Hypothalamus (tissue), 51 donors: ENCODE measurements at regions not wholly inside any gene's neighbourhood (a gene's known extent, or its start where the extent isn't known, plus 50 kb on each side); places are given as distances from the start of the nearest gene placed in this dataset.

Experiments
- DNase-seq, 51 donors: peaks; one replicate each; lab custom pipeline; 2025; lab: John Stamatoyannopoulos, UW

DNA sequence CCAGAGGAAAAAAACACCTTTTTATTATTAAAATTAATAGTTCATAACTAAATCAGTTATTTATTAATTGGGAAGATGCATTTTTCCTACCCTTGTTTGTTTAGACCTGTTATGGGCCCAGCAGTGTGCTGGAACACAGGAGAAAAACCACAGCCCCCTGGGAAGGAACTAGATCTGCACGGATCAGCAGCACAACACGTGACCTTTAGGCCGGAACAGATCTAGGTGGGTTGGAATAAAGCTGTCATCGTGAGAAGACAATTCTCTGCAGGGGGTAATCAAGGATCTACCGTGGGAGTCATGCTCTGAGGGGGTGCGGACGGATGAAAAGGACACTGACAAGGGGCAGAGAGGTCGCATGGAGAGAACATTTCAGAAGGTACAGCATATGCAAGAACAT lies 95.8 kb upstream of the SPATA31C2 start:
- no peak for DNase-seq

DNA sequence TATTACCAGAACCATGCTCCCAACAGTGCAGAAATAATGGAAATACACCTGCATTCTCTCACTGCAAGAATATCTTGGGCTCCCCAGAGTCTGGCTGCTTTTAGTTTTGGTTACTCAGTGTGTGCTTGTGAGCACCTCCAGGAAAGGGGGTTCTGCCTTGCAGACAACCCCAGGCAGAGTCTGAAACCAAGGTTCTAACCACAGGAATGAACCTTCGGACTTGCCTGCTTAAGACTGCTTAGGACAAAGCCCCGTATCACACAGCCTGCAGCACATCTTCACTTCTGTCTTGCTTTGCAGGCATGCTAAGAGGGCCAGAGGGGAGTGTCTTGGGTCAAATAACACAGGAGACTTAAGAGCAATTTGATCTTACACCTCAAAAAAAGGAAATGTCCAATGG lies 94.8 kb upstream of the SPATA31C2 start:
- no peak for DNase-seq

DNA sequence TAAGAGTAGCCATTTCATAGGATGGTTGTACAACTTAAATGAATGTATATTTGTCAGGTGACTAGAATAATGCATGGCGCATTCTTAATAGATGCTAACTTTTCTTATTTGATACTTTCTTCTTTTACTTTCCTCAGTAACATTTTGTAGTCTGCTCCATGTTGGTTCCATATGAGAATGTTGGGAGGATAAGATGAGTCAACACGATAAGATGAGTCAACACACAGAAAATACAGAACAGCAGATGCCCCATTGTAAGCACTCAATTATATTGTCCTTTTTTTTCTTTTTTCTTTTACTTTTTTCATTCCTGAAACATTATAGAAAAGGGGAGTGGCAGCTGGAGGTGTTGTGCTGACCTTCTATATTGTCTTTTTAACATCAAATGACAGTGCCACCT lies 92.3 kb upstream of the SPATA31C2 start:
- no peak for DNase-seq

DNA sequence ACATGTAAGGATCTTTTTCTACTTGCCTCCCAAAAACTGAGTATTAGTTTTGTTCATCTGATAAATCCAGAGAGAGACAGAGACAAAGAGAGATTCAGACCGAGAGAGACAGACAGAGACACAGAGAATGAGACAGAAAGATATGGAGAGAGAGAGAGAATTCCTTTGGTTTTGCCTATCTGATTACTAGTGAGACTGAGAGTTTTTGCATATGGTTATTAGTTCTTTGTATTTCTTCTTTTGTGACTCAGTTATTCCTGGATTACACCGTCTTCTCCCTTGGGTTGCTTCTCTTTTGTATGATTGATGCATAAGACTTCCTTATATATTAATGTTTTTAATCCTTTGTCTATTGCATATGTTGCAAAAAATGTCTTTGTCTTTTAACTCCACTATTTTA lies 91.2 kb upstream of the SPATA31C2 start:
- no peak for DNase-seq

DNA sequence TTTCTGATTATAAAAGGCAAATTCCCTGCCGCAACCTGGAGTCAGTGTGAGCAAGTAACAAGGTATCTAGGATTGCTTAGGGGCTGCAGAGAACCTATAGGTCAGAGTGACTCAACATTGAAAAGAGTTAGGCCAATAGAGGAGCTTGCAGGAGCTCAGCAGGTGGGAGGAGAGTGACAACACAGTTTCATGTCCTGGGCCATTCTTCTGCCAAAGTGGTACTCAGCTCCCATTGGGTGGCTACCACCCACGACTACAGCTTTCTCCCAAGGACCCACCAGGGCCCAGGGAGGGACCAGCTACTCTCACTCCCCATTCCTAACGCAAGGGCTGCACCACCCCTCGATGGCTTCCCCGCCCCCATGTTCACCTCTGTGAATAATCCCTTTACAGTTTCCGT lies 86.7 kb upstream of the SPATA31C2 start:
- DNase-seq: no peak

DNA sequence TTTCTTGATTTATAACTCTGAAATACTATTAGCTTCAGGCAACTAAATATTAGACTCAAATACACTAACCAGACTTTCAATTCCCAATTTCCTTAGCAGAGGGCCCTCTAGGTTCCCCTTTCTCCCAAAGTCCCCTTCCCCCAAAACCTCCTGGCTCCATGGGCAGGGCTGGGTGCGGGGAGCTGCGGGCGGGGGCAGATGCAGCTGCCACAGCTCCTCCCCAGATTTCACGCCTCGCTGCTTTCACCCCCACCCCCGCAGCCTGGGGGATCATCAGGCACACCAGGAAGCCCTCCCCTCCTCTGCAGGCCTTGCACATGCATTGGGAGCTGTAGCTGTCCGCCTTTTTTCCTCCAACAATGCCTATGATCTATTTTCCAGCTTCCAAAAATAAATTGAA lies 82.8 kb upstream of the SPATA31C2 start:
- no peak for DNase-seq

DNA sequence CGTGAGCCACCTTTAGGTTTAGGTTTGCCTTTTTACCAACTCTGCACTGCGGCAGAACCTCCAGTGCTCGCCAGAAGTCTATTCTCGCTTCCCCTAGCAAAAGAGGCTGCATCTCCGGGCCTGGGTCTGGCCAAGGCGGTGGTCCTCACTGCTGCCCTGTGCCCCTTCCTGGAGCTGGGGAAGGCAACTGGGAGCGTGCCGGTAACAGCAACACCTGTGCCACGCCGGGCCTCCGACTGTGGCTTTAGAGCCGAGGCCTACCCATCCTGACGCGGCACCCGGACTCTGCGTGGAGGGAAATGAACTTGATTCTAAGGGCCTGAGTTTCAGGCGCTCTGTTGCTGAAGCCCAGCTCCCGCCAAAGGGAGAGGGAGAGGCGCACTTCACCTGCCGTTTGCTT lies 82.4 kb upstream of the SPATA31C2 start:
- no peak for DNase-seq

DNA sequence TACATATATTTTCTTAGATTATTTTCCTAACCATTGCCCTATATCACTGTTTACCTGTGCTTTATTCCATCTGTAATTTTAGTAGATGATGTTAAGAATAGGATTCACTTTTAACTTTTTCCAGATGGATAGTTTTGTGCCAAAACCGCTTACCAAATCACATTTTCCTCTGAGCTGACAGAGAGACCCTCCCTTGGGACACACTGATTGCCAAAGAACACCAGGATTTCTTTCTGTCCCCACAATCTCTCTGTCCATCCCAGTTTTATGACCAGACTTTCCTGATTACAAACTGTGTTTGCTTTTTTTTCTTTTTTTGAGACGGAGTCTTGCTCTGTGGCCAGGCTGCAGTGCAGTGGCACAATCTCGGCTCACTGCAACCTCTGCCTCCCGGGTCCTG lies 81.3 kb upstream of the SPATA31C2 start:
- DNase-seq: no peak

DNA sequence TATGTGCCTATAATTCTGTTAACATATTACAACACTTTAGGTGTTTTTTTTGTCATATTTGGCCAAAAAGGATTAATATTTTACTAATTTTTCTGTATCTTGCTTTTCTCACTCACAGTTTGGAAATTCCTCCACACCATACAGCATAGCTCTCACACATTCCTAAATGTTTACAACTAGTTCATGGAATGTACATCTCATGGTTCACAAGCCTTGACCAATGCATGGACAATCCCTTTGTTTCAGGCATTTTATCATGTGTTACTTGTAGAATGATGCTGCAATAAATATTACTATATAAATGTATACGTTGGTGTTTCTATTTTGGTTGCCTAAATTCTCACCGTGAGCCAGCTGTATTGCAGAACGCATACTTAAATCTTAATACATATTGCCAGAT lies 80.5 kb upstream of the SPATA31C2 start:
- no peak for DNase-seq

DNA sequence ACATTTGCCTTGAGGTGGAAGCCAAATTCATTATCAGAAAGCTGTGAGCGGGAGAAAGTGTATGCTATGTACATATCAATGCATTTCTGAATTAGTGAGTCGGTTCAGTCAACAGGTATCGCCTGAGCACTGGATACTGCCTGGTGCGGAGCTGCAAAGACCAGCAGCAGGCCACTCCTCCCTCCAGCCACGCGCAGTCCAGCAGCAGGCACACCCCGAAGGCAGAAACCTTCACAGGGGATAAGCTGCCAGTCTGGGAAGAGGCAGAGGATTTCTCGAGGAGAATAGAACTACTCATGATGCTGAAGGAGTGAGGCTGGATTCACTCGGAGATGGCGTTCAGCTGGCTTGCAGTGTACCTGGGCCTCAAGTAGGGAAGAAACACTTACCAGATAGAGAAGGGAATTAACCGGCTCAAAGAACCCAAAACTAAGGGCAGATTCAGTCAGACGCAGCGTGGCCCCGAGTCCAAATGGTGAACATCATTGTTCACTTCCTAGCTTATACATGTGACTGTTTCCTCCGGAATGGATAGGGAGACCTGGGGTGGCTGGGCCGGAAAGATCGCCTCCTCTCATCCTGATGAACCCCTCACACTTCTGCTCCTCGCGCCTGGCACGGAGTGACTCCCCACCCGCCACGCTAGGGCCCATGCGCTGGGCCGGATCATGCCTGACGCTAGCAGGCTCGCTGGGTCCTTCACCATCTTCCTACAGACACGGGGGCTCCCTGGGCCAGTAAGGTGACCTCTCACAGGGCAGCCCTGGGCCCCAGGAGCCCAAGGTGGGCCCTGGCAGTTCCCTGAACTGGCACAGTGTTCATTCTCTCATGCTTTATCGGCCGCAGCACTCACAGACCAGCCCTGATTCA lies 78.1 kb upstream of the SPATA31C2 start:
- DNase-seq: no peak

DNA sequence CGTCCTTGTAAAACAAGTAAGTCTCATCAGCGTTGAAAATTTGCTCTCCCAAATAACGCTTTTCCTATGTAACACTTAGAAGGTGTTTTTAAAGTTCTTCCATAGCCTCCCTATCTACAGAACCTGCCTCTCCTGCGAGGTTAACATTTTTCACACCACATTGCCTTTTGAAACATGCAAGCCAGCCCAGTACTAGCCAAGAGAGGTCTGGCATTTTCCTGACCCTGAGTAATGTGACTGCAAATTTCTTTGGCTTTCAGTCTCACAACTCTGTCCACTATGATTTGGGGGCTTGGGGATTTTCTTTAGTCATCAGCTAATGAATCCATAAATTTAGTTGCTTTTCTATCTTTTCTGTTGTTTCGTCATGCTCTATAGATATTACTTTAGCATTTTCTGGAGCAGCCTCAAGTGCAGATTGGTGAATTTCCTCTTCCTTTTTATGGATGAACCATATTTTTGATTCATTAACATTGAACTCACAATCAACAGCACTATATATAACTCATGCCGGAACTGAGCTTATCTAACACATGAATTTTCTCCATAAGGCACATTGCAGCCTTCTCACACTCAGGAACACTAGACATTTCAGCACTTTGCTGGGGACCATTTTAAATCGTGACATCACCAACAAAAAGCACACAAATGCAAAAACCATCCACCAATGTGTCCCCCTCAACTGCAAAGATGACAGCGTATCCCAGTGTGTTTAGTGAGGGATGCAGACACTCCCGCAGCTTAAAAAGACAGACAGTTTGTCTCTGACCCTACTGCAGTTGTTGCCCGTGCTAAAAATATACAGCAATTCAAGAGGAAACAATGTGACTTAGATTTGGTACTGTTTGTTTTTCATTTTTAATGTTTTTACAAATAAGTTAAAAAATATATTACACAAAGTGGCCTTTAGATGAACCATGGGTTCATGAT lies 77.2 kb upstream of the SPATA31C2 start:
- no peak for DNase-seq

DNA sequence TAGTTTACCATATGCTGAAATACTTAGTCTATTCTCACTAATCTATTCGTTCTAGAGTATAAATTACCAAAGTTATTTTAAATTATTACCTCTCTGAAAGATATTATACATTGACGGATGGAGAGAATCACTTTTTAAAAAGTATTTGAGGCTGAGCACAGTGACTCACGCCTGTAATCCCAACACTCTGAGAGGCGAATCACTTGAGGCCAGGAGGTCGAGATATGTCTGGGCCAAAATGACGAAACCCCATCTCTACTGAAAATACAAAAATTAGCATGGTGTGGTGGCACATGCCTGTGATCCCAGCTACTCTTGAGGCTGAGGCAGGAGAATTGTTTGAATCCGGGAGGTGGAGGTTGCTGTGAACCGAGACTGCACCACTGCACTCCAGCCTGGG lies 64.0 kb upstream of the SPATA31C2 start:
- no peak for DNase-seq

DNA sequence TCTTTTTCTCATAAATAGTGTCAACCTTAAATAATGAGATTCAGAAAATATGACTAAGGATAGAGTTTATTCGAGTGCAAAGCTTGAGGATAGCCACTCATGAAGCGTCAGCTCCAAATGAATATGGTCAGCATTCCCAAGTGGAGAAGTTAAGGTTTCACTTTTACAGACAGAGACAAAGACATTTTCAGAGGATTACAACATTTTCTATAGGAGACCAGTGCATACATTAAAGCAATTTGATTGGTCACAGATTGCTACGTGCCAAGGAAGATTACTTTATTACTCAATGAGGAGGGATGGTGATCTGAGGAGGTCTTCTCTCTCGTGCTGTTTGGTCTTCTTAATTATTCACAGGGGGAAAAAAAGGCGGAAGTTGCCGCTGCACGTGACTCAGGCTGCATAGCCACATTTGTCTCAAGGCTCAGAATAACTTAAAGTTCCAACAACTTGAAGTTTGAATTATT lies 60.1 kb upstream of the SPATA31C2 start:
- DNase-seq: no peak

DNA sequence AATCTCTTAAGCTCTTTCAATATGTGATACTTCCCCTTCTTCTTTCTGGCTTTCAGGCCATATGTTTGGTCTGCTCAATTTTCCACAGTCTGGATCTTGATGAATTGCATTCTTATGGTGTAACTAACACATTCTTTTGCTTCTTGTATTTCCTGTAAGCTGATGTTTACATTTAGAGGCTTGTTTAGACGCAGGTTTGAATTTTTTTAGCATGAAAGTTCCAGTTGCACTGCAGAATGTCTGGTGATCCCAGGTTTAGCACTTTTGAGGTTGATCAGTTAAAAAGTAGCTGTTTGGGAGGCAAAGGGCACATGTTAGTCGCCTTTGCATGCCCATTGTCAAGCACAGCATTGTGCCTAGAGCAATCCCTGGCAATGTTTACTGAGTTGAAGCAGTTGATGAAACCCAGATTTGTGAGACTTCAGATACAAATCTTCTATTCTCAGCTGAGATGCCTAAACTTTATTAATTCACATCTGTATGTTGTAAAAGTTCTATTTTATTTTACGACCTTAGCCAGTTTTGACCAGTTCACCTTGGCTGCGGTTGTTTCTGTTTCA lies 59.6 kb upstream of the SPATA31C2 start:
- DNase-seq: no peak

DNA sequence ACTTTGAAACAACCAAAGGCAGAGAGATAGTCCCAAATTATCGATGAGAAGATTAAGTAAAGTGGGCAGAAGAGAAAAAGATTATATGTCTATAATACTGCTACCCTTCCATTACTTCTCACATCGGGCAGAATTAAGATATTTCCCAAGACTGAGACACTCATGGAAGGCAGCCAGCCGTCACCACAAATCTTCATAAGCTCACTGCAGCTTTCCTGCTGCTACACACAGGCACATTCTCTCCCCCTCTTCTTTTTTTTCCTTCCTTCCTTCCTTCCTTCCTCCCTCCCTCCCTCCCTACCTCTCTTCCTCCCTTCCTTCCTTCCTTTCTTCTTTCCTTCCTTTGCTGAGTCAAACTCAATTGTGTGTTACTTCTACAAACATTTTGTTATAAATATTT lies 58.7 kb upstream of the SPATA31C2 start:
- no peak for DNase-seq

DNA sequence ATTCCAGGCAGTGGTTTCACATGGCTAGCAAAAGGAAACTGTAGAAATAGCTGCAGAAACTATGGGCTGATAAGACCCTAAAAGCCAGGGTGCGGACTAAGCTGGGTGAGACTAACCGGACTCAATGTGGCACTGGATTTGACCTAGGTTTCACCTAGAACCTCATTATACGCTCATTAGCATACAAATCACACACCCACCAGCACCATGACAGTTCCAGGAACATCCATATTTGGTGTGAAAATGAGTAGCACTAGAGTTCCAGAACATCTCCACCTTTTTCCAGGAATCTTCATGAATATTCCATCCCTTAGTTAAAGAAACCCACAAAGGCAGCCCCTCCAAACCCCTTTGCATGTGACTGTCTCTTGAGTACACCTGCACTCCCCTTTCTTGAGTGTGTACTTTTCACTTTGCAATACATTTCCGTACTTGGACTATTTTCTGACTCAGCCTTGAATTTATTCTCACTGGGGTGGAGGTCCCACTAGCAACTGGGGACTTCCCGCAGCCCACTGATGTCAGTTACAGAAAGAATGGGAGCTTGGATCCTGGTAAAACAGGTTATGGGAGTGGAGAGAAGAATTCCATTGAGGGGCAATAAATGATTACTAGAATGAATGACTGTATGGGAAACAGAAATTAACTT lies 58.0 kb upstream of the SPATA31C2 start:
- no peak for DNase-seq

DNA sequence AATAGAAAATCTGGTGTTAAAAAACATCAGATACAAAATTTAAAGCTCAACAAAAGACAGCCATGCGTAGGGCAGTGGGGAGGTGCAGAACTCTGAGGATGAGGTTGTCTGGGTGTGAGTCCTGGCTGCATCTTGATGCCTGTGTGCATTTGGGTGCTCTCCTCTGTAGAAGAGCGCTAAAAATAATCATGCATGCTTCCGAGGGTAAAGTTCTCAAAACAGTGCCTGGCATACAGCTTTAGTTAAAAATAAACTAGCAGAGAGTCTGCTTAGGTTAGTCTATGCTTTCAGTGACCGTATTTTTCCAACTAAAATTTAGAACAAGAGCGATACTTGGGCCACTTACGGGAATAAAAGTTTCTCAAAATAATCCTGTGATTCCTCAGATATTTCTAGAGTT lies 55.5 kb upstream of the SPATA31C2 start:
- DNase-seq: no peak

DNA sequence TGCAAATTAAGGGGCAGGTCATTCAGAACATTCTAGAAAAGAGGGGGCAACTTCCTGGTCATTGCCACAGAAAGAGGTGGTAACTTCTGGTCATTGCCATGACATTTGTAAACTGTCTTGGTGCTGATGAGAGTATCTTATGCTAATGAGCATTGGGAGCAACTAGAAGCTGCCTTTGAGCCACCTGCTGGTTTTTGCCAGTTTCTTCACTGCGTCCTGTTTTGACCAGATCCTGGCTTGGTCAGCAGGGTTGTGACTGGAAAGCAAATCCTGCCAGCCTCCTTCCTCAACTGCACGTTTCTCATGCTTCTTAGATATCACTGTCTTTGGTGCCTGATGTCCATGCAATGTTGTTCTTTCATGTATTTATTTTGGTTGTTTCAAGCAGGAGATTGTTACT lies 53.2 kb upstream of the SPATA31C2 start:
- no peak for DNase-seq

DNA sequence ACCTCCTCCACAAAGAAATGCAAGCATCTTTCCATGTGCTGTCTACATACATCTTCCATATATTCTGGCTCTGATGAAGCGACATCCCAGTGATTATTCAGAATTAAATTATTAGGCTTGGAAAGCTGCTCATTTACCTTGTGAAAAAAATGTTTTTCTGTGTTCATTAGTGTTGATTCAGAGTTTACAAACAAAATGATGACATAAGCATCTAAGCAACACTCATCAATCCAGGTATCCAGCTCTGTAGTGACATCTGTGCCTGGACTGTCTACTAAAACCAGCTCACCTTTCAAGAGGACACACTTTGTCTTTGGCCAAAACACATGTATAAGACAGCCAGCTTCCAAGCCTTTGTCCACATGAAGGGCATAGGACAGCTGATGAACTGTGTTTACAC lies 51.1 kb upstream of the SPATA31C2 start:
- DNase-seq: no peak
